ENCODE measurements at regions not wholly inside any gene's neighbourhood (a gene's known extent, or its start where the extent isn't known, plus 50 kb on each side); places are given as distances from the start of the nearest gene placed in this dataset.

DNA sequence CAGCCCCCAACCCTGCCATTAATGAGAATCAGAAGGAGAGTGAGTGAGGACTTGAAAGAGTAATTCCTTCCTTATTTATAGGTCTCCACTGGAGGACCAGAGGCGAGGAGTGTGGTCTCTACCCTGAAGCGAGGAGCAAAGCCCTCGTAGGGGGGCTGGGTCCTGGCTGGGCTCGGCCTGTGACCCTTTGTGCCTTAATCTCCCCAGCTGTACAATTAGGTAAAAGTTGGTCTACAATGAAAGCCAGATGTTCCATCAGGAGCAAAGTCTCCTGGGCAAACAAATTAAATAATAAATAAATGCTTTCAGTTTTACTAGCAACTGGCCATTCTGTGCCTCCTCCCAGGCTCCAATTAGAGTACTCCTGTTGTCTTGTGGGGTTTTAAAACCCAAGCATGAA, 523.5 kb upstream of the SALL1 start:
- TF ChIP-seq, protein P1, sequence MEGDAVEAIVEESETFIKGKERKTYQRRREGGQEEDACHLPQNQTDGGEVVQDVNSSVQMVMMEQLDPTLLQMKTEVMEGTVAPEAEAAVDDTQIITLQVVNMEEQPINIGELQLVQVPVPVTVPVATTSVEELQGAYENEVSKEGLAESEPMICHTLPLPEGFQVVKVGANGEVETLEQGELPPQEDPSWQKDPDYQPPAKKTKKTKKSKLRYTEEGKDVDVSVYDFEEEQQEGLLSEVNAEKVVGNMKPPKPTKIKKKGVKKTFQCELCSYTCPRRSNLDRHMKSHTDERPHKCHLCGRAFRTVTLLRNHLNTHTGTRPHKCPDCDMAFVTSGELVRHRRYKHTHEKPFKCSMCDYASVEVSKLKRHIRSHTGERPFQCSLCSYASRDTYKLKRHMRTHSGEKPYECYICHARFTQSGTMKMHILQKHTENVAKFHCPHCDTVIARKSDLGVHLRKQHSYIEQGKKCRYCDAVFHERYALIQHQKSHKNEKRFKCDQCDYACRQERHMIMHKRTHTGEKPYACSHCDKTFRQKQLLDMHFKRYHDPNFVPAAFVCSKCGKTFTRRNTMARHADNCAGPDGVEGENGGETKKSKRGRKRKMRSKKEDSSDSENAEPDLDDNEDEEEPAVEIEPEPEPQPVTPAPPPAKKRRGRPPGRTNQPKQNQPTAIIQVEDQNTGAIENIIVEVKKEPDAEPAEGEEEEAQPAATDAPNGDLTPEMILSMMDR (conservative IDR thresholded peaks at IDR 0.05; ENCODE audit: low read length) = no peak
- no peak for TF ChIP-seq EZH2phosphoT487 (IDR thresholded peaks at IDR 0.05; ENCODE audit: borderline replicate concordance, low read depth, low read length)

Data from OCI-LY7 (cell line).